Hematopoietic multipotent progenitor cell (in vitro differentiated cells): ENCODE measurements at regions not wholly inside any gene's neighbourhood (a gene's known extent, or its start where the extent isn't known, plus 50 kb on each side); places are given as distances from the start of the nearest gene placed in this dataset.

Experiments
- DNase-seq, 3 donors: peaks; one replicate each; pipeline ENCODE4 v3.0.0-alpha.2; 2011 to 2015; ENCODE audit warnings: low read depth in 2 of 3, low spot score in 2 of 3

DNA sequence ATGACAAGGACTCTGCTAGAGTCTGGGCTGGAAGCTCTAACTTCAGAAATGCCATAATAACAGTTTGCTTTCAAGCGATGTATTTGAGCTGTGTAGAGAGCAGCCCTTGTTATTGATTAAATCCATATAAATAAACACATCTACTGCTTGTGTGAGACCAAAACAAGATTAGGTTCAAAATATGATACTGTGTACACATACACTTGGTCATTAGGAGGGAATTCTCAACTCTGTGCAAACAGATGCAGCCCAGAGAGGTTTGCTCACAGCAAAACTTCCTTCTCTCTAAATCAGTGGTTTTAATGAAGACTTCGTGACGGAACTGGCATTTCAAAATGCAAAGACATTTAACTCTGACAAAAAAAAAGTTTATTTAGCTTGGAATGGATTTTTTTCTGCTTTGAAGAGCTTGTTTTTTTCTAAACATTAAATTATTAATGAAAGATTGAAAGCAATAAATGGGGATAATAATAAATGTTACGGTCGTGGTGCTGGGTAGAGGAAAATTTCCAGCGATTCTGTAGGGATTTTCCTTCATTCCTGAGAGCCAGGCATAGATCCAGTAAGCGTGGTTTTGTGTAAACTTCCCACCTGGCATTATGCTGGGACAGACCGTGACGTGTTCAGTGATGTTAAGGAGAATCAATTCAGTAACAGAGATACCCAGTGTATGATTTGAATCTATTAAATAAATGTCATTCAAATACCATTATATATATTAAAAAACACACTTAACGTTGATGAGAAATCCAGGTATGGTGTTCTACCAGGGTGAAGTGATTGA, 213.7 kb downstream of the TEX29 start:
- no peak for DNase-seq

DNA sequence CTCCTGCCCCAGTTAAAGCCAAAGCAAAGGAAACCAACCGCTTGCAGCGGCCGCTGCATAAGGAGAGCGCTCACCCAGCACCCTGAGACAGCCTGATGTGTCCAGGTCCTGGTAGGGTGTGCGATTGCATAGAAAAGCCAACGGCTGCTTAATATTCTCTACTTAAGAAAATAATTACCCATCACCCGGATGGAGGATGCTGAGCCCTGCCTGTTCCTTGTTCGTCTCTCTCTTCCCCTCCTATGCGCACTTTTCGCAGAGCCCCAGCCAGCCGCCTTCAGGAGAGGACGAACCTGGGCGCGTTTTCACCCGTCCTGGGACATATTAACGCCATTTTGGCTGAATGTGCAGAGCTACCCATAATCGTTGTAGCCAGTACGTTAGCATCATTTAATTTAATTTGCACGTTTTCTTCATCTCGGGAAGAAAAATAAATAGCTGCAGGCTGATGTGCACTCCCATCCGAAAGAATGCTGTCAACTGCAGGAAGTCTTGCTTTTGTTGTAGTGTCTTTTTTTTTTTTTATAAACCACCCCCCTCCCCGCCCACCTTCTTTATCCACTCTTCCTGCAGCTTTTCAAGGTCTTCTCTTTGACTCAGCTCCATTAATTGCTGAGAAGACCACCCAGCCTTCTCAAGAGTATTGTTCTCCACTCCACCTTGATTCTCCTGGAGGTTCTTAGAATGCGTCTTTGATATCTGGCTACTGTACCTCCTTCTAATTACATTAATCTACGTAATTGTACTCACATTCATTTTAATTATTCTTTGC, 214.5 kb downstream of the TEX29 start:
- DNase-seq: no peak

GRCh38 chr13:111535523-111535811, 215.0 kb downstream of the TEX29 start:
- DNase-seq: no peak

- no peak for DNase-seq
These were observed 215.7 kb downstream of the TEX29 start for GRCh38 chr13:111536075-111536642.

DNA sequence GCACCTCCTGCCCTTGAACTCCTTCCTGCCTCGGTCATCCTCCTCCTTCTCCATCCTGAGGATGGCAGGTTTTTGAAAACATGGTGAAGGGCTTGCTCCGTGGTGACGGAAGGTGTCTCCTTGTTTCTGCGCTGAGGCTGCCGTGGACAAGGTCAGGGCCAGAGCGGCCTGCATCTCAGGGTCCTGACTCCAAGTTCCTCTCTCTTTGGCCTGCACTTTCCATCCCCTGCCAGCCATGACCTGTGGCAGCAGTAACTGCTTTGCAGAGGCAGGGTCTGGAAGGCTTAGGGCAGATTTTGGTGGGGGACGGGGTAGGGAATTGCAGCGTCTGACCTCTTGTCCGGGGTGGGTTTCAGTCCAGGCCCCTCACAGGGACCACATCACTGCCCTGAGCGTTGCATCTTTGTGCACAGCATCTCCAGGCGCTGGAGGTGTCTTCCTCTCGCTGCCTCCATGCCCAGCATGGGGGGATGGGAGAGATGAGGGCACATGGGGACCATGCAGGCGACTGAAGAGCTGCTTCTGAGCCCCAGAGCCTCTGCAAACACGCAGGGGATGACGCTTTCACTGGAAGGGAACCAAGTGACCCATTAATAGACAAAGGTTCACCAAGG, 216.8 kb downstream of the TEX29 start:
- no peak for DNase-seq

DNA sequence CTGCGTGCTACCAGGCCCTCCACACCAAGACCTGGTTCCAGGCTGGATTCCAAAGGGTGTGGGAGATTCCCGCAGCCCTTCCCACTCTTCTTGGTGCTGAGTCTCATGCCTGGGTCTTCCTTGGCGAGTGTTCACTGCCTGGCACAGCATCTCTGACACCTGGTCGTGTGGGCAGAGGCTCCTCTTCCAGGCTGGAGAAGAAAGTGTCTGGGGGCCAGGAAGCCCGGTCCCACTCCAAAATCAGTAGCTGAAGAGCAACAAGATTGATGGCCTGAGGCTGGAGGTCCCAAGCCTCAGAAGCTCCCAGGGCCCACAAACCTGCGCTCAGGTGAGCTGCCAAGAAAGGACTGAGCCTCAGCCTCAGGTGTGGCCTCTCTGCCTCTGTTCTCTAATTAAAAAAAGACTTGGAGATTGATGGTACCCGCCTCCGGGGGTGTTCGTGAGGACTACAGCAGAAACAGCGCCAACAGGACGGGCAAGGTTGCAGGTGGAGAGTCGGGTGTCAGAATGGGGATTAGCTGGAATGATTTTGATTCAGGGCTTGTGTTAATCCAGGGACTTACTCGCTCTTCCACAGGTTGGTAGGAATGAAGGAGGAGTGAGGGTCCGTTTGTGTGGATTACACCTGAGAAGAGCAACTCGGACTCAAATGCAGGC, 217.5 kb downstream of the TEX29 start:
- no peak for DNase-seq

- DNase-seq: no peak
These were observed 218.8 kb downstream of the TEX29 start for GRCh38 chr13:111539252-111539651.

- DNase-seq: no peak
These were observed 219.5 kb downstream of the TEX29 start for GRCh38 chr13:111539791-111540446.

DNA sequence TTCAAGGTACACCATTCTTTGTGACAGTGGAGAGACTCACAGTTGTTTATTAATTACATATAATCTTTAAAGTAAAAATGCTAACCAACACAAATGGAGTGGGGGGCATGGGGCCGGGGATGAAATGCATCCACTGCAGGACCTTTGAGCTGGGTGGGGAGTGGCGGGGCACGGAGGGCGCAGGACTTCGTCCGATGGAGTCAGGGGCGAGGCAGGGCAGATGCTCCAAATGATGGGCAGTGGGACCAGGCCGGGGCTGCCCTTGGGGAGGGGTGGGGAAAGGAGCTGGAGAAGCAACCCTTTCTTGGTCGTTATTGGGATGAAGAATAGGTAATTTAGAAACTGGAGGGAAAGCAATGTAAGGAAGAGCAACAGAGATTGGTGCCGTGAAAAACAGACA, 220.0 kb downstream of the TEX29 start:
- no peak for DNase-seq

- no peak for DNase-seq
These were observed 220.9 kb downstream of the TEX29 start for GRCh38 chr13:111541345-111541744.

DNA sequence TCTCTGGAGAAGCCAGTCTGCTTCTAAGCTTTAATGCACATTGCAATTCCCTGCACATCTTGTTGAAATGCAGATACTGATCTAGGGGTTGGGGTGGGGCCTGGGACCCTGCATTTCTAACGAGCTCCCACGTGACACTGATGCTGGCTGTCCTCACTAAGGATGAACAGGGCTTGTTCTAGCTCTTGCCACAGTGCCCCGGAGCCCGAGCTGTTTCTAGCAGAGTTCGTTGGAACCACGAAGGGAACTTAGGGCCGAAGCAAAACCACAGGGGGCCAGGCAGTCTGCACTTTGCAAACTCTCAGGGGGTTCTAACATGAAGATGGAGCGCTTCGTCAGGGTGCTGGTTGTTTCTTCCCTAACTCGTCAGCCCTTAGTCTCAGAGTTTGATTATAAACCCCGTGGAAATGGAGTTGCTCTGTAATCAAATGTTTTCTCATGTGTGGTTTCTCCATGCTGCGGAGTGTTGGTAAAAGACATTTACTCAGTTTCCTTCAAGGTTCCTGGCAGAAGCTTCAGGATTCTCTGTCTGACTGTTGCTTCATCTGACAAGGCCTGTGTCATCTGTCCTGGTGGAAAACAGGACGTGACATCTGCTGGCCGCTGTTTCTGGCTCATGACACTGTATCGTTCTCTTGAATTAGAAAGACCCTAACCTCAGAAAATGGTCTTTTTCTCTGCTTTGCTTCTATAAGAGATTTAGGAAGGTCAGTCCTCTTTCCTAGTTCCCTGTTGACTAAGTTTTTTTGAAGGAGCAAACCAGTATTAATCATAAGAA, 221.5 kb downstream of the TEX29 start:
- no peak for DNase-seq

- DNase-seq: no peak
These were observed 222.3 kb downstream of the TEX29 start for GRCh38 chr13:111542530-111543341.

DNA sequence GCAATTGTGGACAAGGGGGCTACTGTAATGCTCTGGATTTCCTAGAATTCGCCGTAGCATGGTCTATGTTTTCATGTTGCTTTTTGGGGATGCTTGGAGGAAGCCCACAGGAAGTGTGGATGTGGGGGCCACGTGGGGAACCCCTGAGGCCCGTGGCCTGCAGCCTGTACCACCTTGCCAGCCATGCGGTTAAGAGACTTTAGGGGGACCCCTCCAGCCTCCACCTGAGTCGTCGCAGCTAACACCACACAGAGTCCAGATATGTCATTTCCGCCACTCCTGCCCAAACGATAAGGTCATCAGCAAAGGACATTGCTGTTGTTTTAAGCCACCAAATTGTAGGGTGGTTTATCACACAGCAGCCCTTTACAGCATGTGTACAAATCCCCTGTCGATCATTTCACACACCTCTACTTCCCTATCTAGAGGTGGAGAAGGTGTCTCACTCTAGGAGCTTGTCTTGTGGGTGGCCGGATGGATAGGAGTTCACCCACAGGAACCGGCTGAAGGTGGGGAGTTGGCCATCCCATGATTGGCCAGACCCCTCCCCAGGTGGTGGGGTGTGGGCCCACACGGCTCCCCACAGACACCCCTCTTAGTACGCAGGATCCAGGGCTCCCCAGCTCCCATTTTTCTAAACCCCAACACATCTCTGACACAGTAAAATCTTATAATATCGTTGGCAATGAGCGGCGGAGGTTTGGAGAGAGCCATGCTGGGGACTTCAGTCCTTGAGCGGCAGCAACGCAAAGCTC, 226.7 kb downstream of the TEX29 start:
- no peak for DNase-seq

- DNase-seq: no peak
These were observed 227.4 kb downstream of the TEX29 start for GRCh38 chr13:111547726-111548273.

GRCh38 chr13:111548301-111548700, 227.9 kb downstream of the TEX29 start:
- DNase-seq: no peak

- no peak for DNase-seq
These were observed 228.4 kb downstream of the TEX29 start for GRCh38 chr13:111548805-111549204.

GRCh38 chr13:111549464-111549863, 229.0 kb downstream of the TEX29 start:
- no peak for DNase-seq

GRCh38 chr13:111550062-111550461, 229.6 kb downstream of the TEX29 start:
- no peak for DNase-seq
